ENCODE measurements at regions not wholly inside any gene's neighbourhood (a gene's known extent, or its start where the extent isn't known, plus 50 kb on each side); places are given as distances from the start of the nearest gene placed in this dataset.

DNA sequence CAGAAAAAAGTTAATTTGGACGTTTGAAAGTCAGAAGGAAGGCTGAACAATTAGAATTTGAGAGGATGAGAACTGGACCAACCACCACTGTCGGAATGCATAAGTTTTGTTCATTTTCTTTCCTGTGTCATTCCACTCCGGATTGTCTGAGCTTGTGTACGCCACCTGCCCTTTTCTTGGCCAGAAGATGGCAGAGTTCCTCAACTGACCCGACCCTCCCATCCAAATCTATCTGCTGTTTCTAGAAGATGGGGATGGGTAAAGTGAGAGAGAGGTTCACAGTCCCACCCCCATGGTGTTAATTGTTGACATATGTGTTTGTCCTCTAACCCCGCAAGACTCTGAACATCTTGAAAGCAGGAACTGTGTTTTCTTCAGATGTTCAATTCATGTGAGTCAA lies 388.0 kb downstream of the VRK1 start:
- Histone ChIP-seq H4K20me1 (ENCODE audit: insufficient read depth, low read length) (no peaks in the 10 kb centered on the region), H3K36me3 (ENCODE audit: insufficient read depth, low read length) (no peaks in the 10 kb centered on the region), H3K79me2 (ENCODE audit: insufficient read depth, low read length) (no peaks in the 10 kb centered on the region), H2AFZ (ENCODE audit: low read depth, low read length) (no peak overlapping the region), H3K27me3 (ENCODE audit: insufficient read depth, low read length) (peaks cover 3% of the 10 kb centered on the region), H3K4me1 (ENCODE audit: insufficient read depth, low read length) (peaks cover 6% of the 10 kb centered on the region), H3K27ac (ENCODE audit: low read depth, low read length) (no peak overlapping the region), H3K4me2 (ENCODE audit: low read length) (no peak overlapping the region), H3K4me3 (ENCODE audit: insufficient read depth, low read depth, low read length) (no peak overlapping the region), H3K9me3 (ENCODE audit: insufficient read depth, low read depth, low read length) (no peaks in the 10 kb centered on the region), H3K9ac (ENCODE audit: low read length) (no peak overlapping the region)
- no peak overlapping the region for H3K4me3 Mint-ChIP-seq (ENCODE audit: unreplicated experiment)
- H3K36me3 Mint-ChIP-seq (ENCODE audit: low read depth, unreplicated experiment): no peaks in the 10 kb centered on the region
- H3K27me3 Mint-ChIP-seq (ENCODE audit: low read depth, unreplicated experiment): peaks cover 9% of the 10 kb centered on the region
- no peak overlapping the region for H3K27ac Mint-ChIP-seq (ENCODE audit: unreplicated experiment)
- H3K4me1 Mint-ChIP-seq (ENCODE audit: low read depth, unreplicated experiment): peaks cover 3% of the 10 kb centered on the region
- H3K9me3 Mint-ChIP-seq (ENCODE audit: unreplicated experiment): no peaks in the 10 kb centered on the region
- DNase-seq (ENCODE audit: low read depth) (no peak), FAIRE-seq (peak; percentile 13)
- TF ChIP-seq EZH2 (IDR thresholded peaks at IDR 0.05; ENCODE audit: insufficient read depth, low read length): no peak
- TF ChIP-seq, protein P1, sequence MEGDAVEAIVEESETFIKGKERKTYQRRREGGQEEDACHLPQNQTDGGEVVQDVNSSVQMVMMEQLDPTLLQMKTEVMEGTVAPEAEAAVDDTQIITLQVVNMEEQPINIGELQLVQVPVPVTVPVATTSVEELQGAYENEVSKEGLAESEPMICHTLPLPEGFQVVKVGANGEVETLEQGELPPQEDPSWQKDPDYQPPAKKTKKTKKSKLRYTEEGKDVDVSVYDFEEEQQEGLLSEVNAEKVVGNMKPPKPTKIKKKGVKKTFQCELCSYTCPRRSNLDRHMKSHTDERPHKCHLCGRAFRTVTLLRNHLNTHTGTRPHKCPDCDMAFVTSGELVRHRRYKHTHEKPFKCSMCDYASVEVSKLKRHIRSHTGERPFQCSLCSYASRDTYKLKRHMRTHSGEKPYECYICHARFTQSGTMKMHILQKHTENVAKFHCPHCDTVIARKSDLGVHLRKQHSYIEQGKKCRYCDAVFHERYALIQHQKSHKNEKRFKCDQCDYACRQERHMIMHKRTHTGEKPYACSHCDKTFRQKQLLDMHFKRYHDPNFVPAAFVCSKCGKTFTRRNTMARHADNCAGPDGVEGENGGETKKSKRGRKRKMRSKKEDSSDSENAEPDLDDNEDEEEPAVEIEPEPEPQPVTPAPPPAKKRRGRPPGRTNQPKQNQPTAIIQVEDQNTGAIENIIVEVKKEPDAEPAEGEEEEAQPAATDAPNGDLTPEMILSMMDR (IDR thresholded peaks at IDR 0.05; ENCODE audit: insufficient read depth, low read depth, low read length): no peak

DNA sequence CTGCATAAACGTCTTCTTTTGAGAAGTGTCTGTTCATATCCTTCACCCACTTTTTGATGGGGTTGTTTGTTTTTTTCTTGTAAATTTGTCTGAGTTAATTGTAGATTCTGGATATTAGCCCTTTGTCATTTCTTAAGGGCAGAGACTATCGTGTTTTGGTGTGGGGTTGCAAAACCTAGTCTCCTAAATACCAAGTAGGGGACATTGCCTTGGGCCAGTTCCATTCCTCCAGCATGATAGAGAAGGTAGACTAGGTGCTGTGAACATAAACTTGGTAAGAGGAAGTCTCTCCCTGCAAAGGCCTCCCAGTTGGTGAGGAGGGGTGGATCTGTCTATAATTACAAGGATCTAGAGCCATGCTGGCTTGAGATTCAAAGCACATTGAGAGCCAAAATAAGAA lies 390.7 kb downstream of the VRK1 start:
- Histone ChIP-seq H3K79me2 (ENCODE audit: insufficient read depth, low read length) (no peaks in the 10 kb centered on the region), H2AFZ (ENCODE audit: low read depth, low read length) (no peak overlapping the region), H3K9me3 (ENCODE audit: insufficient read depth, low read depth, low read length) (no peaks in the 10 kb centered on the region), H3K4me2 (ENCODE audit: low read length) (no peak overlapping the region), H3K27me3 (ENCODE audit: insufficient read depth, low read length) (peaks cover 3% of the 10 kb centered on the region), H3K4me1 (ENCODE audit: insufficient read depth, low read length) (no peaks in the 10 kb centered on the region), H3K27ac (ENCODE audit: low read depth, low read length) (no peak overlapping the region), H4K20me1 (ENCODE audit: insufficient read depth, low read length) (no peaks in the 10 kb centered on the region), H3K9ac (ENCODE audit: low read length) (no peak overlapping the region), H3K36me3 (ENCODE audit: insufficient read depth, low read length) (no peaks in the 10 kb centered on the region), H3K4me3 (ENCODE audit: insufficient read depth, low read depth, low read length) (no peak overlapping the region)
- FAIRE-seq: no peak
- H3K4me3 Mint-ChIP-seq (ENCODE audit: unreplicated experiment): no peak overlapping the region
- H3K9me3 Mint-ChIP-seq (ENCODE audit: unreplicated experiment): no peaks in the 10 kb centered on the region
- no peak for DNase-seq (ENCODE audit: low read depth)
- H3K27ac Mint-ChIP-seq (ENCODE audit: unreplicated experiment): no peak overlapping the region
- peaks cover 9% of the 10 kb centered on the region for H3K27me3 Mint-ChIP-seq (ENCODE audit: low read depth, unreplicated experiment)
- no peak for TF ChIP-seq EZH2 (IDR thresholded peaks at IDR 0.05; ENCODE audit: insufficient read depth, low read length)
- TF ChIP-seq, protein P1 (IDR thresholded peaks at IDR 0.05; ENCODE audit: insufficient read depth, low read depth, low read length): no peak
- H3K36me3 Mint-ChIP-seq (ENCODE audit: low read depth, unreplicated experiment): no peaks in the 10 kb centered on the region
- H3K4me1 Mint-ChIP-seq (ENCODE audit: low read depth, unreplicated experiment): no peaks in the 10 kb centered on the region

DNA sequence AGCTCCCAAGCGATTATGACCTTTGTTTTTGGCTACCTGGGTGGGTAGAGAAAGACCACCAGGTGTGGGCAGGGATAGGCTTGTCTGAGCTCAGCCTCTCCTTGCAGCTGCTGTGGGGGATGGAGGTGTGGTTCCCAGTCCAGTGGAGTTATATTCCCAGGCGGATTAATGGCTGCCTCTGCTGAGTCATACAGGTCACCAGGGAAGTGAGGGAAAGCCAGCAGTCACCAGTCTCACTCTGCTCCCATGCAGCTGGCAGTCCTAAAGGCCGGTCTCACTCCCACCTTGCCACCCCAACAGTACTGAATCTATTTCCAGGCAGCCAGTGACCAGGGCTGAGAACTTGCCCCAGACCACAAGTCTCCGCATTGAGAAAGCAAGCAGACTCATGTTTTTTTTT lies 399.2 kb downstream of the VRK1 start:
- no peaks in the 10 kb centered on the region for H3K9me3 ChIP-seq (ENCODE audit: insufficient read depth, low read depth, low read length)
- no peaks in the 10 kb centered on the region for H3K79me2 ChIP-seq (ENCODE audit: insufficient read depth, low read length)
- H3K9ac ChIP-seq (ENCODE audit: low read length): no peak overlapping the region
- peaks cover 5% of the 10 kb centered on the region for H3K4me1 Mint-ChIP-seq (ENCODE audit: low read depth, unreplicated experiment)
- no peak overlapping the region for H3K4me3 ChIP-seq (ENCODE audit: insufficient read depth, low read depth, low read length)
- no peak for FAIRE-seq
- TF ChIP-seq, protein P1 (IDR thresholded peaks at IDR 0.05; ENCODE audit: insufficient read depth, low read depth, low read length): no peak
- no peak for TF ChIP-seq EZH2 (IDR thresholded peaks at IDR 0.05; ENCODE audit: insufficient read depth, low read length)
- H3K36me3 Mint-ChIP-seq (ENCODE audit: low read depth, unreplicated experiment): no peaks in the 10 kb centered on the region
- H3K27ac Mint-ChIP-seq (ENCODE audit: unreplicated experiment): no peak overlapping the region
- no peak overlapping the region for H3K27ac ChIP-seq (ENCODE audit: low read depth, low read length)
- no peak overlapping the region for H2AFZ ChIP-seq (ENCODE audit: low read depth, low read length)
- H3K36me3 ChIP-seq (ENCODE audit: insufficient read depth, low read length): no peaks in the 10 kb centered on the region
- no peak for DNase-seq (ENCODE audit: low read depth)
- no peaks in the 10 kb centered on the region for H3K27me3 ChIP-seq (ENCODE audit: insufficient read depth, low read length)
- peaks cover 2% of the 10 kb centered on the region for H3K9me3 Mint-ChIP-seq (ENCODE audit: unreplicated experiment)
- no peaks in the 10 kb centered on the region for H4K20me1 ChIP-seq (ENCODE audit: insufficient read depth, low read length)
- peaks cover 4% of the 10 kb centered on the region for H3K27me3 Mint-ChIP-seq (ENCODE audit: low read depth, unreplicated experiment)
- no peak overlapping the region for H3K4me2 ChIP-seq (ENCODE audit: low read length)
- H3K4me3 Mint-ChIP-seq (ENCODE audit: unreplicated experiment): no peak overlapping the region
- H3K4me1 ChIP-seq (ENCODE audit: insufficient read depth, low read length): no peaks in the 10 kb centered on the region

Measured in astrocyte (in vitro differentiated cells and primary cell).